CD4-positive, alpha-beta T cell treated with Interleukin-15 for 4 hours (primary cell): ENCODE measurements at regions not wholly inside any gene's neighbourhood (a gene's known extent, or its start where the extent isn't known, plus 50 kb on each side); places are given as distances from the start of the nearest gene placed in this dataset.
"Not testable (repeated sequence)": the region's sequence is repeated elsewhere in the genome, so short reads cannot be mapped to it uniquely, and the experiment has no call there.

Experiments
- DNase-seq: peaks from one replicate; pipeline ENCODE4 v3.0.0-alpha.2; 2020; ENCODE audit warnings: low spot score

- DNase-seq = no peak
Observed at GRCh38 chr10:65149878-65150277, 1628.7 kb downstream of the REEP3 start.

DNA sequence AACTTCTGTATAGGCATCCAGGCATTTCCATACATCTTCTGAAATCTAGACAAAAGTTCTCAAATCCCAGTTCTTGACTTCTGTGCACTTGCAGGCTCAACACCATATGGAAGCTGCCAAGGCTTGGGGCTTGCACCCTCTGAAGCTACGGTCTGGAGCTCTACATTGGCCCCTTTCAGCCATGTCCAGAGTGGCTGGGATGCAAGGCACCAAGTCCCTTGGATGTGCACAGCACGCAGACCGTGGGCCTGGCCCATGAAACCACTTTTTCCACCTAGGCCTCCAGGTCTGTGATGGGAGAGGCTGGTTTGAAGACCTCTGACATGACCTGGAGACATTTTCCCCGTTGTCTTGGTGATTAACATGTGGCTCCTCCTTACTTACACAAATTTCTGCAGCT is 1645.1 kb downstream of the REEP3 start:
- DNase-seq = no peak

GRCh38 chr10:65172249-65172648 is 1651.0 kb downstream of the REEP3 start:
- no peak for DNase-seq

DNA sequence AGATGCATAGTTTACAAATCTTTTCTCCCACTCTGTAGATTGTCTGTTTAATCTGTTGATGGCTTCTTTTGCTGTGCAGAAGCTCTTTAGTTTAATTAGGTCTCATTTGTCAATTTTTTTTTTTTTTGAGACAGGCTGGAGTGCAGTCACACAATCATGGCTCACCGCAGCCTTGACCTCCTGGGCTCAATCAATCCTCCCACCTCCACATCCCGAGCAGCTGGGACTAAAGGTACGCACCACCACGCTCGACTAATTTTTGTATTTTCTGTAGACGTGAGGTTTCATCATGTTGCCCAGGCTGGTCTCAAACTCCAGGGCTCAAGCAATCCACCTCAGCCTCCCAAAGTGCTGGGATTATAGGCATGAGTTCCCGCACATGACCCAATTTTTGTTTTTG is 1655.8 kb downstream of the REEP3 start:
- no peak for DNase-seq

DNA sequence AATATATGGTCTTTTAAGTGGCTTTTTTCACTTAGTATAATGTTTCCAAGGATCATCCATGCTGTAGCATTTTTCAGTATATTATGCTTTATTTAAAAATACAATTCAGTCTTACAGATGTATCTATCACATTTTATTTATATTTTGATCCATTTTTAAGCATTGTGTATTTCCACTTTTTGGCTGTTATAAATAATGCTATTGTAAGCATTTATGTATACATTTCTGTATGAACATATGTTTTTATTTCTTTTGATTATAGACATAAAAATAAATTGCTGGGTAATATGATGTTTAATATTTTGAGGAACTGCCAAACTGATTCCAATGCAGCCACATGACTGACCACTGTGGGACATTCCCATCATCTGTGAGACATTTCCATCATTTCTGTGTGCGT is 1662.0 kb downstream of the REEP3 start:
- DNase-seq = no peak

GRCh38 chr10:65186668-65187067 is 1665.5 kb downstream of the REEP3 start:
- DNase-seq = not testable (repeated sequence)

- no peak for DNase-seq
Observed at GRCh38 chr10:65194126-65194525, 1672.9 kb downstream of the REEP3 start.

GRCh38 chr10:65194555-65194954 is 1673.4 kb downstream of the REEP3 start:
- DNase-seq = no peak

DNA sequence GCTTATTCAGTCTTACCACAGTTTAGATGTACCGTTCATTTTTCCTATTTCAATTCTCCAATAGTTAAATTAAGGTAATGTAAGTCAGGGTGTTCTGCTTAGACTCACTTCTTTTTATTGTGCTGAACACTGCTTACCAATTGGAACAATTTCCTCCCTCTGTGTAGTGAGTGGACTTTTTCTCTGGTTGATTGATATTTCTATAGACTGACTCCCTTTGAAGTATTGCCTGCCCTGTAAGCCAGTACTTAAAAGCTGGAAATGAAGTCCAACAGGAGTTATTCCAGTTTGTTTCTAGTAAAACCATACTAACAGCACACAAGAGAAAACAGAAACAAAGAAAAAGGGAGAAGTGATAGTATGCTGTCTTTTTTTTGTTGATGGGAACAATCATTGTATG is 1674.9 kb downstream of the REEP3 start:
- no peak for DNase-seq

GRCh38 chr10:65197935-65198334 is 1676.7 kb downstream of the REEP3 start:
- no peak for DNase-seq

GRCh38 chr10:65201491-65201890 is 1680.3 kb downstream of the REEP3 start:
- DNase-seq = no peak

GRCh38 chr10:65204999-65205398 is 1683.8 kb downstream of the REEP3 start:
- DNase-seq = no peak

DNA sequence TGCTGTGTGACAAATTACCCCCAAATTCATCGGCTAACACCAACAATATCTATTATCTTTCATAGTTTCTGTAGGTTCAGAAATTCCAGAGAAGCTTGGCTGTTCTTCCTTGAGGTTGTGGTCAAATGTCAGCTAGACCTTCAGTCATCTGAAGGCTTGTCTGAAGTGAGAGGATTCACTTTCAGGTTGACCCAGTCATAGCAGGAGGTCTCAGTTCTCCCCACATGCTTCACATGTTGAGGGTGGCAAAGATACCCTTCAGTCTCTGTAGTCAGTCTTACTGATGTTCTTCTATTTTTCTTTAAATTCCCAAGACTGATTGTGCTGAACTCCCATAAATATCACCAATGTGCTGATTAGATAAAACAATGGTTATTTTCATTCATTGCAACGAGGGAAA is 1692.0 kb downstream of the REEP3 start:
- no peak for DNase-seq

DNA sequence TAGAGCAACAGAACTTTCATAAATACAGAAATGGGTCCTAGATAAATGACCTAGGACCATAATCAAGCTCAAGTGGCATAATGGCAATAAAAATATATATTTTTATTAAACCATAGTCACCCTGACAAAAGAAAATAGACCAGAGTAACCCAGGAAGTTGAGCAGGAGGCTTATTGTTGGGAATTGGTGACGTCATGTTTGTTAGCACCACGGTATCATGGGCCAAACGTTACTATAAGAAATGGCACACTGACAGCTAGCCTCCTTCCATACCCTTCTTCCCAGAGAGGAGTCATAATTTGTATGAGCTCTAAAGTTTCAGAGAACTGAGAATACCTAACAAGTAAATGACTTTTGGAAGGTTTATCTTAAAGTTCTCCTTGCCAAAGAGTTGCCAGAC is 1698.2 kb downstream of the REEP3 start:
- DNase-seq = no peak

DNA sequence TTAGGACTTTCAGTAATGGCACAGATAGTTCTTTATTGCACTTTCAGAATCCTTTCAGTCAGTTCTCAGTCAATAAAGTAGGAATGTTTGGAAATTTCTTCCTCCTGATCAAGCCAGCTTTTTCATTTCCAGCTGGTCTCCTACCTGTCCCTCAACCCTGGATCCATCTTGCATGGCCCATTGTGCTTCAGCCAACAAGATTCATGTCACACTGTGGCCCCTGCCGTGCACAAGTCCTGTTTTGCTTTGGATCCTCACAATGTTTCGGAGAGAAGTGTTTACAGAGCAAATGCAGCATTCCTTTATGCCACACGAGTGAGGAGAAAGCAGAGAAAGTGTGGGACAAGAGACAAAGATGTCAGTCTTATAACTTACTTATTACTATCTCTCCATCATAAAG is 1694.7 kb upstream of the LRRTM3 start:
- DNase-seq = no peak

DNA sequence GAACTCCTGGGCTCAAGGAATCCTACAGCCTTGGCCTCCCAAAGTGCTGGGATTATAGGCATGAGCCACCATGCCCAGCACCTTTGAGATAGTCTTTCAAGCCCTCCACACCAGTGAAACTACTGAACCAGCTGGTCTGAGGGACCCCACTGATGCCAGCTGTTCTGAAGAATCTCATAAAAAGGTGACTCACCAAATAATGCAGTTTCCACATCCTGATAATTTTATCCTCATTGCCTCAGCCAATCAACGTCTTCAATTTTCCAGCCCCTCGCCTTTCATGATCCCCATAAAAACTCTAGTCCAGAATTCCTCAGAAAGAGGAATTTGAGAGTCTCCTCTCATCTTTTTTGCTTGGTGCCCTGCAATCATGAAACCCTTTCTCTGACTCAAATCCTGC is 1691.6 kb upstream of the LRRTM3 start:
- no peak for DNase-seq

DNA sequence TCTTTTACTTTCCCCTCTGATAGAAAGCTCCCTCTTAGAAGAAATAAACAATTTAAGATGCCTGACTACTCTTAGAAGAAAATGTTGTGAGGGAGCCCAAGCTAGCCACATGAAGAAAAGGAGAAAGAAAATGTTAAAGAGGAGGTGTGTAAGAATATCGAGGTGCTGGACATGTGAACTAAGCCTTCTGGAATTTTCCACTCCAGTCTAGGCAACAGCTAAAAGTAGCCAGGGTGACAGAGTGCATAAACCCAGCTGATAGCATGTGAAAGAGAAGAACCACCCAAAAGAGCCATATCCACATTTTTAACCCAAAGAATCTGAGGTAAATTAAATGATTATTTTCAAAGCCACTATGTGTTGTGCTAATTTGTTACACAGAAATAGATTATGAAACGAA is 1690.6 kb upstream of the LRRTM3 start:
- no peak for DNase-seq

DNA sequence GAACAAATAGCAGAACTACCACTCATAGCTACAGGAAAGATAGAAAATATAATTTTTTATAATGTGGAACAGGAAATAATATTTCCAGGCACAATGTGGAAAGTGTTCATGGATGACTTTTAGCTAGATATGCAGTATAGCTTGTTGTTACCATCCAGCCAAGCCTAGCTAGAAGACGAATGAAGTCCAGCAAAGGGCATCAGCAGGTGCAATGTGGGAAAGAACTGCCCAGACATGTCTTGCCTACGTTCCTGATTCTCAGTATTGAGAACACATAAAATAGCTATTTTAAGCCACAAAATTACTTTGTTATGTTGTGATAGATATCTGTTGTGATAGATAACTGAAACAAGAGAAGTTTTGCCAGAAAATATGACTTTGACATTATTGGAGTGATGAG is 1690.0 kb upstream of the LRRTM3 start:
- no peak for DNase-seq

DNA sequence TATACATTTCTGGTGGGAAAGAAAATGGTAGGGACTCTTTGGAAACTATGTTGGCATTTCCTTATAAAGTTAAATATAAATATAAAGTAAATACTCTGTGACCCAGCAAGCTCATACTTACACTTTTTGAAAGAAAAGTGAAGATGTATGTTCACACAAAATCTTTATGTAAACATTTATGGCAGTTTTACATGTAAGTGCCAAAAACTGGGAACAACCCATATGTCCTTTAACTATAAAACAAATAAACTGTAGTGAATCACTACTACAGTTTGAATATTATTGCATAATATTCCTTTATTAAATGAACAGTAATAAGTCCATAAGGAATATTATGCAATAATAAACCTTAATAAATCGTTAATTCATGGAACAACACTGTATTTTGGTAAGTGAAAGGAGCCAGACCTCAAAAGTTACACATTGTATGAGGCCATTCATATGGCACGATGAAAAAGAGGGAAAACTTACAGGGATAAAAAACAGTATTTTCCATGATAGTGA is 1660.3 kb upstream of the LRRTM3 start:
- no peak for DNase-seq

- not testable (repeated sequence) for DNase-seq
Observed at GRCh38 chr10:65269551-65269950, 1656.3 kb upstream of the LRRTM3 start.

DNA sequence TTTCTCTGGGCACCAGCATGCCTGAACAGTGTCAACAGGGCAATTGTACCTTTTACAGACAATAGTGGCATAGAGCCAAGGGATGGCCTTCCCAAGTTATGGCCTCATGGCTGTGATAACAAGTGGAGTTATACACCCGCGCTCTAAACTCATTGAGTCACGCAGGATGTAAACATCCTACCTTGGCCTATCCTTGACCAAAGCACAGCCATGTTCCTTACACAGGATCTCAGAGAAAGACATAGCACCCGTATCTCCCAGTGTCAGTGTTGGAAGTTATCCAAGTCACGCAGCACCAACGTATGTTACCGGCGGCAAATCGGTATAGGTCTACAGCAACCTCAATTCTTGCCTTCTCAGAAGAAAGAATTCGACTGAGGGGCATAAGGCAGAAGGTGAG is 1654.9 kb upstream of the LRRTM3 start:
- DNase-seq = no peak

- DNase-seq = no peak
Observed at GRCh38 chr10:65273115-65273514, 1652.7 kb upstream of the LRRTM3 start.

- DNase-seq = no peak
Observed at GRCh38 chr10:65275296-65275695, 1650.5 kb upstream of the LRRTM3 start.

GRCh38 chr10:65284495-65285041 is 1641.3 kb upstream of the LRRTM3 start:
- no peak for DNase-seq

- not testable (repeated sequence) for DNase-seq
Observed at GRCh38 chr10:65285726-65286125, 1640.1 kb upstream of the LRRTM3 start.
